ENCODE measurements at regions not wholly inside any gene's neighbourhood (a gene's known extent, or its start where the extent isn't known, plus 50 kb on each side); places are given as distances from the start of the nearest gene placed in this dataset.
"Not testable (repeated sequence)": the region's sequence is repeated elsewhere in the genome, so short reads cannot be mapped to it uniquely, and the experiment has no call there.

- DNase-seq: no peak
Observed at GRCh38 chr22:48483764-48484528, 1343.7 kb downstream of the BRD1 start.

GRCh38 chr22:48482771-48483170 lies 1344.9 kb downstream of the BRD1 start:
- DNase-seq: no peak

GRCh38 chr22:48482198-48482597 lies 1345.5 kb downstream of the BRD1 start:
- not testable (repeated sequence) for DNase-seq

GRCh38 chr22:48481748-48482147 lies 1345.9 kb downstream of the BRD1 start:
- no peak for DNase-seq

GRCh38 chr22:48478529-48479265 lies 1349.0 kb downstream of the BRD1 start:
- no peak for DNase-seq

- no peak for DNase-seq
Observed at GRCh38 chr22:48478124-48478523, 1349.5 kb downstream of the BRD1 start.

- peak in 1 of 2 experiments; percentile 67 for DNase-seq
Observed at GRCh38 chr22:48477031-48477721, 1350.5 kb downstream of the BRD1 start.

- DNase-seq: no peak
Observed at GRCh38 chr22:48476577-48476976, 1351.1 kb downstream of the BRD1 start.

- DNase-seq: no peak
Observed at GRCh38 chr22:48475661-48476345, 1351.9 kb downstream of the BRD1 start.

- no peak for DNase-seq
Observed at GRCh38 chr22:48474881-48475280, 1352.8 kb downstream of the BRD1 start.

- DNase-seq: no peak
Observed at GRCh38 chr22:48473202-48473601, 1354.5 kb downstream of the BRD1 start.

GRCh38 chr22:48464246-48464645 lies 1363.4 kb downstream of the BRD1 start:
- no peak for DNase-seq

- DNase-seq: no peak
Observed at GRCh38 chr22:48459859-48460823, 1367.5 kb downstream of the BRD1 start.

GRCh38 chr22:48459259-48459658 lies 1368.4 kb downstream of the BRD1 start:
- DNase-seq: no peak

GRCh38 chr22:48456449-48456848 lies 1371.2 kb downstream of the BRD1 start:
- no peak for DNase-seq

GRCh38 chr22:48453751-48454485 lies 1373.8 kb downstream of the BRD1 start:
- DNase-seq: no peak

- no peak for DNase-seq
Observed at GRCh38 chr22:48453171-48453570, 1374.5 kb downstream of the BRD1 start.

- no peak for DNase-seq
Observed at GRCh38 chr22:48452766-48453165, 1374.9 kb downstream of the BRD1 start.

- no peak for DNase-seq
Observed at GRCh38 chr22:48451891-48452290, 1375.8 kb downstream of the BRD1 start.

GRCh38 chr22:48450188-48450825 lies 1377.4 kb downstream of the BRD1 start:
- DNase-seq: no peak
